HCT116 (cell line): ENCODE measurements at regions not wholly inside any gene's neighbourhood (a gene's known extent, or its start where the extent isn't known, plus 50 kb on each side); places are given as distances from the start of the nearest gene placed in this dataset.

ENCODE experiments used
- ATAC-seq: fragments of 200-7000 bp; cut with Tn5 transposase; 2 replicates; pipeline ENCODE4 v1.9.1; 2020; ENCODE audit warnings: mild to moderate bottlenecking, moderate library complexity
- BruUV-seq: library from RNA; stranded (reverse); fragments of 400-500 nt; replicated peaks from 2 replicates; lab custom pipeline; 2021; lab: Mats Ljungman, UMichigan
- CTCF ChIA-PET: fragments of 300-600 bp; sonication (Branson Sonifier 250); formaldehyde crosslinking; loops from one replicate; lab custom pipeline; 2021; ENCODE audit warnings: antibody characterized with exemption; lab: Charles Lee
- POLR2A ChIA-PET: fragments of 300-600, 350-600 bp; sonication (Branson Sonifier 250); formaldehyde crosslinking; loops from one replicate; lab custom pipeline; 2021; ENCODE audit warnings: antibody characterized with exemption; lab: Charles Lee
- RAD21 ChIA-PET, 2 experiments: fragments of 300-600 bp; sonication (Branson Sonifier 250); formaldehyde crosslinking; loops; one replicate each; lab custom pipeline; 2023; ENCODE audit warnings: low total read pairs in 2 of 2; ENCODE audit not compliant: uncharacterized antibody in 2 of 2, unreplicated experiment in 2 of 2, low non-redundant PET in 1 of 2; lab: Charles Lee
- DNase-seq: peaks from one replicate; pipeline ENCODE4 v3.0.0-alpha.2; 2010; ENCODE audit warnings: low read depth, low spot score
- H2AFZ ChIP-seq: fragments of 200-600 bp; shearing (Covaris generic), sonication (generic); 2 replicates; pipeline ENCODE4 v1.6.1; 2017; ENCODE audit warnings: low read depth, mixed run types, mixed read lengths, antibody characterized with exemption, low read length; ENCODE audit not compliant: poor library complexity, severe bottlenecking
- H3K27ac ChIP-seq: 2 replicates; pipeline ENCODE4 v1.5.1; 2012; ENCODE audit warnings: low read depth, low read length
- H3K27me3 ChIP-seq: fragments of 200-600 bp; sonication (generic); 2 replicates; pipeline ENCODE4 v1.6.1; 2016; ENCODE audit warnings: mixed run types, low read length, mixed read lengths; ENCODE audit not compliant: insufficient read depth
- H3K36me3 ChIP-seq, 2 experiments: fragments of 200-500 bp in 1 of 2; fragments of 200-600 bp in 1 of 2; sonication (Bioruptor generic) in 1 of 2; sonication (generic) in 1 of 2; 2 replicates each; pipeline versions ENCODE4 v1.5.1 to v1.6.1; 2014 to 2016; ENCODE audit warnings: low read length in 2 of 2, inconsistent platforms in 1 of 2, mixed read lengths in 1 of 2, mixed run types in 1 of 2; ENCODE audit not compliant: insufficient read depth in 2 of 2, control insufficient read depth in 1 of 2
- H3K4me1 ChIP-seq, 2 experiments: fragments of 200-600 bp in 1 of 2; sonication (generic) in 1 of 2; 2 replicates each; pipeline versions ENCODE4 v1.5.1 to v1.6.1; 2012 to 2017; ENCODE audit warnings: low read length in 2 of 2, inconsistent platforms in 1 of 2, mild to moderate bottlenecking in 1 of 2, mixed read lengths in 1 of 2, mixed run types in 1 of 2, moderate library complexity in 1 of 2; ENCODE audit not compliant: insufficient read depth in 2 of 2, control insufficient read depth in 1 of 2
- H3K4me2 ChIP-seq: fragments of 200-600 bp; sonication (generic); 2 replicates; pipeline ENCODE4 v1.6.1; 2017; ENCODE audit warnings: mixed run types, low read length, mixed read lengths
- H3K4me3 ChIP-seq, 2 experiments: fragments of 200-600 bp in 1 of 2; sonication (generic) in 1 of 2; replicated peaks in 1 of 2; 2 replicates each; pipeline ENCODE4 v1.5.1; 2011 to 2016; ENCODE audit warnings: low read length in 2 of 2, control low read depth in 1 of 2, low read depth in 1 of 2, mild to moderate bottlenecking in 1 of 2, mixed read lengths in 1 of 2, mixed run types in 1 of 2
- H3K79me2 ChIP-seq: fragments of 200-600 bp; sonication (generic); 2 replicates; pipeline ENCODE4 v1.6.1; 2017; ENCODE audit warnings: mild to moderate bottlenecking, mixed run types, low read length, moderate library complexity, mixed read lengths; ENCODE audit not compliant: insufficient read depth
- H3K9ac ChIP-seq: fragments of 200-600 bp; sonication (generic); 2 replicates; pipeline ENCODE4 v1.6.1; 2016; ENCODE audit warnings: low read length, mixed read lengths
- H3K9me2 ChIP-seq: fragments of 200-600 bp; sonication (generic), shearing (Covaris generic); 2 replicates; pipeline ENCODE4 v1.6.1; 2017; ENCODE audit warnings: mixed run types, mild to moderate bottlenecking, moderate library complexity; ENCODE audit not compliant: insufficient read depth
- H3K9me3 ChIP-seq, 2 experiments: fragments of 200-500 bp in 1 of 2; fragments of 200-600 bp in 1 of 2; sonication (Bioruptor generic) in 1 of 2; sonication (generic) in 1 of 2; 2 replicates each; pipeline ENCODE4 v1.6.1; 2014 to 2017; ENCODE audit warnings: low read length in 2 of 2, mixed read lengths in 2 of 2, inconsistent platforms in 1 of 2, low read depth in 1 of 2, mild to moderate bottlenecking in 1 of 2, mixed run types in 1 of 2, moderate library complexity in 1 of 2; ENCODE audit not compliant: control insufficient read depth in 1 of 2, insufficient read depth in 1 of 2
- H4K20me1 ChIP-seq: fragments of 200-600 bp; sonication (generic), shearing (Covaris generic); 2 replicates; pipeline ENCODE4 v1.6.1; 2017; ENCODE audit warnings: mixed run types, mild to moderate bottlenecking, moderate library complexity; ENCODE audit not compliant: insufficient read depth
- ATF3 ChIP-seq: IDR thresholded peaks from 2 replicates; pipeline ENCODE4 v1.6.1; 2012
- CEBPB ChIP-seq: IDR thresholded peaks from 2 replicates; pipeline ENCODE4 v1.6.1; 2012; ENCODE audit warnings: low read depth
- EGR1 ChIP-seq: IDR thresholded peaks from 2 replicates; pipeline ENCODE4 v1.6.1; 2012; ENCODE audit warnings: low read depth
- ELF1 ChIP-seq: IDR thresholded peaks from 2 replicates; pipeline ENCODE4 v1.6.1; 2012; ENCODE audit warnings: low read depth, borderline replicate concordance
- EZH2phosphoT487 ChIP-seq: fragments of 200-600 bp; IDR thresholded peaks from 2 replicates; pipeline ENCODE4 v1.6.1; 2018; ENCODE audit warnings: antibody characterized with exemption, borderline replicate concordance
- FOSL1 ChIP-seq: IDR thresholded peaks from 2 replicates; pipeline ENCODE4 v1.6.1; 2012; ENCODE audit warnings: low read depth
- POLR2A ChIP-seq: IDR thresholded peaks from 2 replicates; pipeline ENCODE4 v1.7.0; 2011; ENCODE audit warnings: borderline replicate concordance; ENCODE audit not compliant: insufficient read depth, insufficient read length; ENCODE audit errors: extremely low read depth
- POLR2AphosphoS5 ChIP-seq: IDR thresholded peaks from 2 replicates; pipeline ENCODE4 v1.6.1; 2011; ENCODE audit warnings: mild to moderate bottlenecking, low read depth, low read length, moderate library complexity
- SP1 ChIP-seq: IDR thresholded peaks from 2 replicates; pipeline ENCODE4 v1.6.1; 2012; ENCODE audit warnings: low read depth
- SRF ChIP-seq: IDR thresholded peaks from 2 replicates; pipeline ENCODE4 v1.6.1; 2012; ENCODE audit warnings: low read depth
- YY1 ChIP-seq: IDR thresholded peaks from 2 replicates; pipeline ENCODE4 v1.6.1; 2011; ENCODE audit warnings: low read length, low read depth, moderate library complexity, mild to moderate bottlenecking; ENCODE audit not compliant: insufficient replicate concordance; ENCODE audit errors: extremely low read depth
- ZNF274 ChIP-seq: fragments of 200-500 bp; sonication (Bioruptor generic); IDR thresholded peaks from 2 replicates; pipeline ENCODE4 v1.6.1; 2014; ENCODE audit warnings: mild to moderate bottlenecking, low read depth, low read length, inconsistent platforms
- intact Hi-C: fragments of 100-400 bp; cut with micrococcal nuclease; formaldehyde crosslinking; loops from 2 replicates; pipeline ENCODE4 v1.10.0; 2022
- TF ChIP-seq, protein P1 (sequence below): IDR thresholded peaks from 2 replicates; pipeline ENCODE4 v1.6.1; 2011; ENCODE audit warnings: mild to moderate bottlenecking, low read length, moderate library complexity; ENCODE audit not compliant: insufficient replicate concordance; ENCODE audit errors: extremely low read depth
- TF ChIP-seq, protein P2 (sequence below): IDR thresholded peaks from 2 replicates; pipeline ENCODE4 v1.6.1; 2012

- intact Hi-C loops = no loop called here
- Histone ChIP-seq H4K20me1 (no peaks in the 10 kb centered on the region), H2AFZ (no peak overlapping the region), H3K27me3 (no peaks in the 10 kb centered on the region), H3K4me1 (peaks cover 2 to 8% of the 10 kb centered on the region in 2 experiments; a peak in 1 of 4 replicates), H3K9ac (no peak overlapping the region), H3K79me2 (no peaks in the 10 kb centered on the region), H3K4me3 (no peak overlapping the region), H3K36me3 (no peaks in the 10 kb centered on the region), H3K27ac (no peak overlapping the region), H3K9me3 (no peaks in the 10 kb centered on the region; a peak in 1 of 4 replicates), H3K9me2 (no peaks in the 10 kb centered on the region), H3K4me2 (no peak overlapping the region)
- ChIA-PET CTCF (no interaction called here), POLR2A (no interaction called here), RAD21 (no interaction called here)
- no peak for ATAC-seq
- no peak for DNase-seq
- TF ChIP-seq CEBPB (no peak), ZNF274 (no peak), ATF3 (no peak), POLR2AphosphoS5 (no peak), POLR2A (no peak), SRF (no peak), EZH2phosphoT487 (no peak), SP1 (no peak), ELF1 (no peak), FOSL1 (no peak), EGR1 (no peak), YY1 (no peak)
- TF ChIP-seq, protein P1, sequence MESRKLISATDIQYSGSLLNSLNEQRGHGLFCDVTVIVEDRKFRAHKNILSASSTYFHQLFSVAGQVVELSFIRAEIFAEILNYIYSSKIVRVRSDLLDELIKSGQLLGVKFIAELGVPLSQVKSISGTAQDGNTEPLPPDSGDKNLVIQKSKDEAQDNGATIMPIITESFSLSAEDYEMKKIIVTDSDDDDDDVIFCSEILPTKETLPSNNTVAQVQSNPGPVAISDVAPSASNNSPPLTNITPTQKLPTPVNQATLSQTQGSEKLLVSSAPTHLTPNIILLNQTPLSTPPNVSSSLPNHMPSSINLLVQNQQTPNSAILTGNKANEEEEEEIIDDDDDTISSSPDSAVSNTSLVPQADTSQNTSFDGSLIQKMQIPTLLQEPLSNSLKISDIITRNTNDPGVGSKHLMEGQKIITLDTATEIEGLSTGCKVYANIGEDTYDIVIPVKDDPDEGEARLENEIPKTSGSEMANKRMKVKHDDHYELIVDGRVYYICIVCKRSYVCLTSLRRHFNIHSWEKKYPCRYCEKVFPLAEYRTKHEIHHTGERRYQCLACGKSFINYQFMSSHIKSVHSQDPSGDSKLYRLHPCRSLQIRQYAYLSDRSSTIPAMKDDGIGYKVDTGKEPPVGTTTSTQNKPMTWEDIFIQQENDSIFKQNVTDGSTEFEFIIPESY = no peak
- TF ChIP-seq, protein P2, sequence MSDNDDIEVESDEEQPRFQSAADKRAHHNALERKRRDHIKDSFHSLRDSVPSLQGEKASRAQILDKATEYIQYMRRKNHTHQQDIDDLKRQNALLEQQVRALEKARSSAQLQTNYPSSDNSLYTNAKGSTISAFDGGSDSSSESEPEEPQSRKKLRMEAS = no peak
- BruUV-seq = no TSS peak
Measured at GRCh38 chr10:90484518-90484917, 373.3 kb downstream of the HTR7 start.
